HK-2 (cell line): ENCODE measurements at regions not wholly inside any gene's neighbourhood (a gene's known extent, or its start where the extent isn't known, plus 50 kb on each side); places are given as distances from the start of the nearest gene placed in this dataset.

ENCODE experiments used
- DNase-seq: peaks from one replicate; pipeline ENCODE4 v3.0.0-alpha.2; 2018; ENCODE audit not compliant: unreplicated experiment

DNA sequence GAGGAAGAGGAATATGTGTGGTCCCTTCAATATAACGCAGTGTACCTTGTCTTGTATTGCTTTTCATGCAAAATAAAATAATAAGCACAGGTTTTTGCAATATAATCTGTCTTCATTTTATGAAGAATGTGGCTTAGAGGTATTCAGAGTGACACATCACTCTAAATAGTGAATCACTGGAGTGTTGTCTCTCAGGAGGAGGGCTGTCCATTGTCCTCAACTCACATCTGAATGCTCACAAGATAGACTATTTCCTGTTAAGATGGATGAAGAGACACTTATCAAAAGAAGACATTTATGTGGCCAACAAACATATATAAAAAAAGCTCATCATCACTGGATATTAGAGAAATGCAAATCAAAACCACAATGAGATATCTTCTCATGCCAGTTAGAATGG lies 1147.5 kb upstream of the C9orf72 start:
- no peak for DNase-seq

DNA sequence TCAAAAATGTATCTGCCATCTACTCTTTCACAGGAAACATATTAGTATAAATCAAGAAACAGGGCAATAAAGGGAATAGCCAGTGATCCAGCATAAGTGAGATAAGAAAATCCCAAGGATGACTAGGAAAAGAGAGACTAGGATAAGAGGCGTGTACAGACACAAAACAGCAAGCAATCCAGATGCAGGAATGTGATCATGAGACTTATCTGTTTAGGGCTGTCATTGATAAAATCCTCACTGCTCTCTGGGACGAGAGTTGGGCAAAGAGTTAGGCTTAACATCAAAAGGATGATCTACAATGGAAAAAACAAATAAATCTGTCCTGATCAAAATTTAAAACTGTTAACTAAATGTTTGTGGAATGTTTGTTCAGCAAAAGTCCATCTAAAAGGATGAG lies 1156.8 kb upstream of the C9orf72 start:
- DNase-seq: no peak

GRCh38 chr9:28735738-28736342 lies 1162.6 kb upstream of the C9orf72 start:
- DNase-seq: no peak

GRCh38 chr9:28741459-28741858 lies 1168.2 kb upstream of the C9orf72 start:
- DNase-seq: no peak

DNA sequence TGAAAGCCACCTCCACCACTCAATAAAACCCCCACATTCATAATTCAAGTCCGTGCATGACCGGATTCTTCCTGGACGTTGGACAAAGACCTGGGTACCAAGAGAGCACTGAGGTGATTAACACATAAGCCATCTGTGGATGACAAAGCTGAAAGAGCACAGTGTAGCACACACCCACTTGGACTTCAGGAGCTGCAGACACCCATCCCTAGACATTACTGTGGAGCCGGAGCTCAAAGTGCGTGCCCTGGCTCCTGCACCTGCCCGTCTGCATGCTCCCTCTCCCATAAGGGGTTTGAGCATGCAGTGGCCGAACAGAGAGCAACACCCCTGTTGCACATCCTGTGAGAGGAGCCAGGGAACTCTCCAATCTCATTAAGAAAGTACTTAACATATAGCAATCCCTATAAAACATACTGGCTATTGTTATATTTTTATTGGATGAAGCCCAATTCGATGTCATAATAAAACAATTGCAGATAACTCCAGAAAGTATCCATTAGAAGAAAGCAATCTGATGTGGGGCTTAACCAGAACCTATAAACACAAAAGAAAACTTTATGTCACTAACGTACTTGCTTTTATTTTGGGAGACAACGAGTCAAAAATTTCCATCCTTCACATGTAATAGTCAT lies 1174.2 kb upstream of the C9orf72 start:
- DNase-seq: no peak

GRCh38 chr9:28750136-28750535 lies 1176.9 kb upstream of the C9orf72 start:
- DNase-seq: no peak

- no peak for DNase-seq
These were observed 1185.1 kb upstream of the C9orf72 start for GRCh38 chr9:28758341-28758740.

GRCh38 chr9:28758971-28759370 lies 1185.7 kb upstream of the C9orf72 start:
- DNase-seq: no peak

GRCh38 chr9:28762167-28762566 lies 1188.9 kb upstream of the C9orf72 start:
- no peak for DNase-seq

DNA sequence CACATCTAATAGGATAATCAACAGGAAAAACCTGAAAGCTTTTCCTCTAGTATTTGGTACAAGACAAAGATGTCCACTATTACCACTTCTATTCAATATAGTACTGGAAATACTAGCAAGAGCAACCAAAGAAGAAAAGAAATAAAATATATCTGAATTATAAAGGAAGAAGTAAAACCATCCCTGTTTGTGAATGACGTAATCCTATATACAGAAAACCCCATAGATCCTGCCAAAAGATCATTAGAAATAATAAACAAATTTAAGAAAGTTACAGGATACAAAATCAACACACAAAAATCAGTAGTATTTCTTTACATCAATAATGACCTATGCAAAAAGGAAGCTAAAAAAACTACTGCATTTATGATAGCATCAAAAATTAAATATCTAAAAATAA lies 1191.3 kb upstream of the C9orf72 start:
- DNase-seq: no peak

- no peak for DNase-seq
These were observed 1196.9 kb upstream of the C9orf72 start for GRCh38 chr9:28770226-28770625.

- no peak for DNase-seq
These were observed 1197.5 kb upstream of the C9orf72 start for GRCh38 chr9:28770827-28771226.

GRCh38 chr9:28774433-28775235 lies 1201.4 kb upstream of the C9orf72 start:
- DNase-seq: no peak

DNA sequence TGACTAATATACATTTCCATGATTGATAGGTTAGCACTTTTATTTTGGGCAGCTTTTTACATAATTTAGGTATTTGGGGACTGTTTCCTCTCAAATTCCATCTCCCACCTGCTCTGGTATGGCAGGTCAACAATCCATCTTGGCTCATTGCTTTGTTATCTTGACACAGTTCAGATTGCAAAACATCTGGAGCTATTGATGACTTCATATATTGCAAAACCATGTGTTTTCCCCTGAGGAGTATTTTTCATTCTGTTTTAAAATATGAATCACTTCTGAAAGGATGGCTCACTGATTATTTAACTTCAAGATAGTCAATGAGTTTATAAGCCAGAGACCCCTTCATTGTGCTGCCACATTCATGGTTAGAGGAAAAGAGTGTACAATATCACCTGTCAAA lies 1206.0 kb upstream of the C9orf72 start:
- DNase-seq: no peak

- no peak for DNase-seq
These were observed 1208.2 kb upstream of the C9orf72 start for GRCh38 chr9:28781481-28781880.

GRCh38 chr9:28782630-28783029 lies 1209.3 kb upstream of the C9orf72 start:
- no peak for DNase-seq

DNA sequence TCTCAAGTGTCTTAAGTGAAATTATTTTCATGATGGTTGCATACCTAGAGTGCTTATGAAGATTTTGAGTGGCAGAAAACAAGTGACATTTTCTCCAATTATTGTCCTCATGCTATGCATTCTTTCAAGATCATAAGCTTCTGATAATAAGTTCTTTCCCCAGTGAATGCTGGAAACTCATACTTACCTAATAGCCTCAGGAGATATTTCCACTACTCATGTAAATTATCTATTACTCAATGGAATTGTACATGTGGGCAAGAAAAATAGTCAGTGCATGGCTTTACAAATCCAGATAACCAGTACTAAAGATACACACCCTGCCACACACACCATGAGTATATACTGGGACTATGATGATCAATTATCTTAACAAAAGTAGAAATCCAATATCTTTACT lies 1219.4 kb upstream of the C9orf72 start:
- DNase-seq: no peak

- no peak for DNase-seq
These were observed 1226.6 kb upstream of the C9orf72 start for GRCh38 chr9:28799876-28800275.

DNA sequence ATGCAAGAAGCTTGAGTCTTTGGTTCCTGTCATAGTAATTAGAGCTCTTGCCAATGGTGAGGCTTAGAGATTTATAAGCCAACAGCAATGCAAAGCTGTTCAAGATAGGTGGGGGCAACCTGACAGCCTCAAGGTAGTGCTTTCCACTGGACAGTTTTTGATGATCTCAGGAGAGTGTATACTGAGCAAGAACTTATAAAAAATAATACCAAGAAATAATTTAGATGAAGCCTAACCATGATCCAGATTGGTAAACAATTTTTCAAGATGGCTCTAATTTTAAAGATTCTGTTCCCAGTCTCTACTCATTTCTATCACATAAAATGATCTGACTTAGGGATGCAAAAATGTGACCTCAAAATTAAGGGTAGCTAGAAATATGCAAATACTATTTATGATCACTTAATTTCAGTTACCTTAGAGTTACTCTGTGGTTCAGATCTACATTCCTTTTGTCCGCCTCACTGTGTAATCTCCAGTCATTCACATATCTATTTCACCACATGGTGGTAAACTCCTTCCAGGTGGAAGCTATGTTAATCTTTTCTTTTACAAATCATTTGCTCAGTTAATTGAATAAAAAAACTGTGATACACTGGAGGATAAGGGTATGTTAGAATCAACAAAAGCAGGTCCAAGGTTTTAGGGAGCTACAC lies 1228.0 kb upstream of the C9orf72 start:
- DNase-seq: no peak

GRCh38 chr9:28805197-28805596 lies 1231.9 kb upstream of the C9orf72 start:
- no peak for DNase-seq

GRCh38 chr9:28808042-28808441 lies 1234.8 kb upstream of the C9orf72 start:
- DNase-seq: no peak

GRCh38 chr9:28810388-28811075 lies 1237.3 kb upstream of the C9orf72 start:
- no peak for DNase-seq
